ENCODE measurements at regions not wholly inside any gene's neighbourhood (a gene's known extent, or its start where the extent isn't known, plus 50 kb on each side); places are given as distances from the start of the nearest gene placed in this dataset.

DNA sequence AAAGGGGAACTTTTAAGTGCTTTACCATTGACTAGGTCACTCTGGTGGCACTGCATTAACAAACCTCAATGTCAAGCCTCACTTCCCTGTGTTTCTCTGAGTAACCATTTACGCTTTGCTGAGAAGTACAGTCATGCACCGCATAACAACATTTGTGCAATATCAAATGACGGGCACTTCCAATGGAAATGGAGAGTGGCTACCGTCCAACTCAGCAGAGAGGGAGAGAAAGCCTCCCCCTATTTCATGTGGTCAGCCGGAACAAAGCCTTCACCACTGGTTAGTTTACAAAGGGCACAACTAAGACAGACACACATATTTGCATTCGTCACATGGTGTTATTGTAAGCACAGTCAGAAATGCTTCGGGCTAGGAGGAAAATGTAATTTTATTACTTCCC lies 117.3 kb downstream of the RASSF10 start:
- TF ChIP-seq EZH2 (IDR thresholded peaks at IDR 0.05; ENCODE audit: borderline replicate concordance, low read length): no peak
- TF ChIP-seq, protein P1, sequence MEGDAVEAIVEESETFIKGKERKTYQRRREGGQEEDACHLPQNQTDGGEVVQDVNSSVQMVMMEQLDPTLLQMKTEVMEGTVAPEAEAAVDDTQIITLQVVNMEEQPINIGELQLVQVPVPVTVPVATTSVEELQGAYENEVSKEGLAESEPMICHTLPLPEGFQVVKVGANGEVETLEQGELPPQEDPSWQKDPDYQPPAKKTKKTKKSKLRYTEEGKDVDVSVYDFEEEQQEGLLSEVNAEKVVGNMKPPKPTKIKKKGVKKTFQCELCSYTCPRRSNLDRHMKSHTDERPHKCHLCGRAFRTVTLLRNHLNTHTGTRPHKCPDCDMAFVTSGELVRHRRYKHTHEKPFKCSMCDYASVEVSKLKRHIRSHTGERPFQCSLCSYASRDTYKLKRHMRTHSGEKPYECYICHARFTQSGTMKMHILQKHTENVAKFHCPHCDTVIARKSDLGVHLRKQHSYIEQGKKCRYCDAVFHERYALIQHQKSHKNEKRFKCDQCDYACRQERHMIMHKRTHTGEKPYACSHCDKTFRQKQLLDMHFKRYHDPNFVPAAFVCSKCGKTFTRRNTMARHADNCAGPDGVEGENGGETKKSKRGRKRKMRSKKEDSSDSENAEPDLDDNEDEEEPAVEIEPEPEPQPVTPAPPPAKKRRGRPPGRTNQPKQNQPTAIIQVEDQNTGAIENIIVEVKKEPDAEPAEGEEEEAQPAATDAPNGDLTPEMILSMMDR (IDR thresholded peaks at IDR 0.05; ENCODE audit: low read length): no peak

Measured in OCI-LY1 (cell line).